HG03025 (cell line): ENCODE measurements at regions not wholly inside any gene's neighbourhood (a gene's known extent, or its start where the extent isn't known, plus 50 kb on each side); places are given as distances from the start of the nearest gene placed in this dataset.

Experiments
- ATAC-seq: cut with Tn5 transposase; IDR thresholded peaks from one replicate; pipeline ENCODE4 v1.9.1; 2021; ENCODE audit warnings: mild to moderate bottlenecking, moderate library complexity; ENCODE audit not compliant: unreplicated experiment, low FRiP score

DNA sequence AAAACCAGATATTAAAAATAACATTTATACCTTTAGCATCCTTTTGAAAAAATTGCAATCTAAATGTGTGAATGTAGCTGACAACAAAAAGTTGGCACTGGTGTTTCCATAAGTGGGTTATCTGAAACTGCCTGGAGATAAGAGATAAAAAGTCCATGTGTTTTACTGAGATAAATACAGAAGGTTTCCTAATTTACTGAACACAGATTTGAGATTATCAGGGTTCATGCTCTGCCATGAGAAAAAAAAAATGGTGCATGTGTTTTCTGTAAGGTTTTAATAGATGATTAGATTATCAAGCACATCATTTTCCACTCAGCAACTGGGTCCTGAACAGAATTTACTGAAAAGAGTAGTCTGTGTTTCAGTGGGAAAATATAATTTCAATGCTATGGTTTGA, 326.2 kb upstream of the SLIT2 start:
- no peak for ATAC-seq

DNA sequence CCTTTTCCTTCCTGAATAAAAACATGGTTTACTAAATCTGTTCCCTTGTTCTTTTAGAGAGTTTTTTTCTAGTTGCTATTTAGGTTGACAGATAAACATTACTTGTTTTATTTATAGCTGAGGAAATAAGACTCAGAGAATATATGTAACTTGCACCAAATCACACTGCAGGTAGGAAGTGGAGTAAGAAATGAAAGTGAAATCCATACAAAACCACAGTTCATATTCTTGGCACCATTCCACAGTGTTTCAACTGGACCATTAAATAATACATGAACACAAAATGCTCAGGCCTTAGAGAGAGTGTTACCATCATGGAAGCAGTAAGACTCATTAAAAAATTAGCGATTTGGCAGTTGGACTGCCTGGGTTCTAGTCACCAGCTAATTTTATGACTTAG, 326.9 kb upstream of the SLIT2 start:
- ATAC-seq: no peak

DNA sequence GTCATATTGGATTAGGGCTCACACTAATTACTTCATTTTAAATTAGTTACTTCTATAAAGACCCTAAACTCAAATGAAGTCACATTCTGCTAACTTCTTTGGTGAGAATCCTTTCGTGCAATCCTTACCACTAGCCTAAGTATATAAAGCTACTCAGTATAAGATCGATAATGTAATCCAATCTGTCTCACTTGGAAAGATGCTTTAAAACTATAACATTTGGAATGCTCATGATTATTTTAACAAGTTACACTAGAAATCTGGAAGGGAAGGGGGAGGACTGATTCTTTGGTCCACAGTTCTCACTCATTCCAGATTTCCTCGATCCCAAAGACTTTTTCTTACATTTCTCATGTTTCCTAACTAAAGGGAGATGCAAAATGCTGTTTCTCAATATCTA, 336.4 kb upstream of the SLIT2 start:
- no peak for ATAC-seq

DNA sequence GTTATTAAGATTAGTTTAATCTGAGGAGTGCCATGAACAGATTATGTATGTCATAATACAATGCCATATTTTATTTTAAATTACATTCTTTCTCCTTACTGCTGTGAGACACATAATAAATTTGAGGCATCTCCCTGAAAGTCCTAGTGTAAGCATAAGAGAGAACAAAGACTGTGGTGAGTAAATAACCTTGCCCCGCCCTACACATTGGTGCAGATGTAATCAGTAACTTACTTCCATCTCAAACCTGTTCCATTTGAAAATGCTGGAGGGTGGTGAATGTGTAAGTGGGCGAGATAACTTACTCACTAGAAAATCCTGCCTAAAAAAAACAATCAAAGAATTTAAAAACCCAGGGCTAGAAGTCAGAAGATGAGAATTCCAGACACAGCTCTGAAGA, 338.1 kb upstream of the SLIT2 start:
- no peak for ATAC-seq

DNA sequence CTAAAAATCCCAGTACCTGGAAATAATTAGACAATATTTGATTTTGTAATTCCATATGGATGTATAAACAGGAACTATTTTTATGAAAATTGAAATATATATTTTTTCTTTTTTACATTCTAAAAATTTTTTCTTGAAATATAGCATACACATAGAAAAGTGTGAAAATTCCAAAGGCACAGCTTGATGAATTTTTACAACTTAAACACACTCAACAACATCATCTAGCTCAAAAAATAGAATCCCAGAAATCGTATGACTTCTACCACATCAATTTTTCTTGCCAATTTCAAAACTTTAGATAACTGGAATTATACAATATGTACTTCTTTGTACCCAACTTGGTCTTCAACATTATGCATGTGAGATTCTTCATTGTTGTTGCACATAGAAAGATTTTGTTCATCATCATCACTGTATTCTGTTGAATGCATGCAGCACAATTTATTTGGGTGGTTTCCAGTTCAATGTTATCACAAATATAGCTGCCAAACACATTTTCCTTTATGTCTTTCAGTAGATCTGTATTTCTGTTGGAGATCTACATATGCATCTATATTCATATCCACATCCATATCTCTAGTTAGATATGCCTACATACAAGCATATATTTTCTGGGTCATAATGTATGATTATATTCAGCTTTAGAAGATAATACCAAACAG, 340.7 kb upstream of the SLIT2 start:
- no peak for ATAC-seq

DNA sequence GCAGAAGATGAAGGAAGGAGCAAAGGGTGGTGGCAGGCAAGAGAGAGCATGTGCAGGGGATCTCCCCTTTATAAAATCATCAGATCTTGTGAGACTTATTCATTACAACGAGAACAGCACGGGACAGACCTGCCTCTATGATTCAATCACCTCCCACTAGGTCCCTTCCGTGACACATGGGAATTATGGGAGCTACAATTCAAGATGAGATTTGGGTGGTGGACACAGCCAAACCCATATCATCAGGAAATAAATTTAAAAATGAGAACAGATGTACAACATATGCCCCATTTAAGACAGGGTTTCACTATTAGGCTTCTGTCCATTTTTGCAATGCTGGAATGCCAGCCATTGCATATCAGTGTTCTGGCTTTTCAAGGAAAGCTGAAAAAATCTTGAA, 346.7 kb upstream of the SLIT2 start:
- no peak for ATAC-seq

DNA sequence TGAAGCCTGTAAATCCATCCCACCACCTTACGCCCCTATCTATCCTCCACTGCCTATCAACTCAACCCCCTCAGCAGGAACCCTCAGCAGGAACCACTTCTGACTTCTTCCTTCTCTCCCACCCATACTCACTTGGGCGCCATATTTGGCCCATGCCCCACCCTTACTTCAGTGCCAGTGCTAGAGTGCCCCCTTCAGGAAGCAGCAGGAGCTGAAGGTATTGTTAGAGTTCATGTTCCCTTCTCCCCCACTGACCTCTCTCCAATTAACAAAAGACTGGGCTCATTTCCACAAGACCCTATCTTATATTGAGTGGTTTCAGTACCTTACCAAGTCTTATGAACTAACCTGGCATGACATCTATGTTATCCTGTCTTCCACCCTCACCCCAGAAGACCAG, 363.1 kb upstream of the SLIT2 start:
- ATAC-seq: no peak

DNA sequence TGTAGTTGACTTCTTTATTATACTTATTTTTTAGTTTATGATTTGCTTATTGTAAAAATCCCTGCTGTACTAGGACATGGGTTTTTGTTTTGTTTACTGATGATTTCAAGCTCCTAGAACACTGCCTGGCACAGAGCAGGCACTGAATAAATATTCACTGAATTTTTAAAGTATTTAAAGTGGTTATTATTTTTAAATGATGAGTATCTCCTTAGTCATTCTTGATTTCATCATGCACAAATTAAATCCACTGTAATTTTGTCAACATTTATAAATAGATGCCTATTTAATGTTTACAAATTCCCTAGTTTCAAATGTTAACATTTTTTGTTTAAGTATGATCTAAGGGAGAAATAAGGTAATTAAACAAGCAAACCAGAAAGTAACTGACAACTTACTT, 367.9 kb upstream of the SLIT2 start:
- no peak for ATAC-seq

DNA sequence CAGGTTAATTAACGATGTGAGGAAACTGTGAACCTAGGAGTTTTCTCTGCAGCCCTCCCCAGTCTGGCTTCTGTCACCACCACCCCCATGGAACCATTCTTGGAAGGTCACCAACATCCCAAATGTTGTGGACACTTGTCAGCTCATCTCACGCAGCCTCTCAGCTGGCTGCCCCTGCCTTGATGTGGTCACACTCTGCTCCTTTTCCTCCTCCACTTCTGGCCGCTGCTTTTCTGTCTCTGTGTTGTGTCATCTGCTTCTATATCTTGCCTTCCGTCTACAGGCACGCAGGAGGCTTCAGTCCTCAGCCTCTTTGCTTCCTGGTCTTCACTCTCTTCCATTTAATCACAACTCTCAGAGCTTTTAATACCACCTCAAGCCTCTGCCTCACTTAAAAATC, 371.5 kb upstream of the SLIT2 start:
- no peak for ATAC-seq

DNA sequence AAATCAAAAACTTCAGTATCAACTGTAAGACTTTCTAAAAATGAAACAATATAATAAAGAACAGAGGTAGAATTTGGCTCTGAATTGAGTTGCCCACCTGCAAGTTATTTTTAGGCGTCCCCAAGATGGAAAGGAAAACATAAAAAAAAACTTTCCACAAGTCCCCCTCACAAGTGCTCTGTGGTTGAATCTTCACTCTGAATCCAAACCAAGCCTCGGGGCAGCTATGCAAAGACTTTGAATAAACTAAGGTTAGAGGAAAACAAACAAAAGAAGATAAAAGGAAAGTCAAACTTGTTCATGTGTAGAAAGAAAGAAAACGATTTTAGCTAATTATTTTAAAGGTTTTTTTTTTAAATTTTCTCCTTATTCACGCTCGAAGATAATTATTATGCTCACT, 372.4 kb upstream of the SLIT2 start:
- no peak for ATAC-seq

DNA sequence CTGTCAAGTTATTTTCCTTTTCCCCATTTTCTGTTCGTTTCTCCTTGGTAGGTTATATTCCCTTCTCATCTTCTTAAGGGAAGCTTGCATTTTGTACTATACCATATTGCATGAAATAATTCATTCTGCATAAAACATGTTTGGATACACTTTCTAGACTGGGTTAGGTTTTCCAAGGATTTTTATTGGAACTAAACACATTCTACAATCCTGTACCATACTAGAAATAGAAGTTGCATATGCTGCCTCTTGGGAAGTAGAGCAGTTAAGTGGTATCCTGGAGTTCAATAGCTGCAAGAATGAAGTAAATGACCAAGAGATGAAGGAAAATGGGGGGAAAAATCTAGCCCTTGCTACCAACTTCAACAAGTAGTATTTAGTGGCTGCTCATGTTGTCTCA, 393.7 kb upstream of the SLIT2 start:
- ATAC-seq: no peak

DNA sequence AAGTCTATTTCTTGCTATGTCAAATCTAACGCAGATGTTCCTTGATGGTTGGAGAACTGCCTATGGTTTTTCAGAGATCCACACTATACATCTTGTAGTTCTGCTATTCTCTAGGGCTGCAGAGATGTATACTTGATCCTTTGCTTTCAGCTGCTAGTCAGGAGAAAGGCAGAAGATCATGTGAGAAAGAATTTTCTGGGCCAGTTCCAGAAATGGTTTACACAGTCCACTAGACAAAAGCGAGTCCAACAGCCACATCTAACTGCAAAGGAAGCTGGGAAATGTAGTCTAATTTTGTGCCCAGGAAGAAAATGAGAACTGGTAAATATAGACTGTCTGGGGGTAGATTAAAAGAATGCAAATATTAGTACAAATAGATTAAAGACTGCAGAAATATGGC, 394.3 kb upstream of the SLIT2 start:
- ATAC-seq: no peak

DNA sequence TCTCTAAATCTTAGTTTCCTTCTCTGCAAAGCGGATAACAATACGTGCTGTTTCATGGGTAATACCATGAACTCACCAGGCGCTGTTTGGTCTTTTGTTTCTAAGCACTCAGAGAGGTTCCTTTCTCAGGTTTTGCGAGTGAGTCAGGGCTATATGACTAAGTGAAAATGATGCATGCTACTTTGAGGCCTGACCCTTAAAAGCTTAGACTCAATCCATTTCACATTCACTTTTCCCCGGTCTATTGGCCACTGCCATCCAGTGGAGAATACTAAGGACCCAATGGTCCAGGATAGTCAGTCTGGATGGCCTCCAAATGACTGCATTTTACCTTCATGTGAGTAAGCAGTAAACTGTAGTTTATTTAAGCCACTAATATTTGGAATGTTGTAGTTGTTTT, 400.8 kb upstream of the SLIT2 start:
- no peak for ATAC-seq

DNA sequence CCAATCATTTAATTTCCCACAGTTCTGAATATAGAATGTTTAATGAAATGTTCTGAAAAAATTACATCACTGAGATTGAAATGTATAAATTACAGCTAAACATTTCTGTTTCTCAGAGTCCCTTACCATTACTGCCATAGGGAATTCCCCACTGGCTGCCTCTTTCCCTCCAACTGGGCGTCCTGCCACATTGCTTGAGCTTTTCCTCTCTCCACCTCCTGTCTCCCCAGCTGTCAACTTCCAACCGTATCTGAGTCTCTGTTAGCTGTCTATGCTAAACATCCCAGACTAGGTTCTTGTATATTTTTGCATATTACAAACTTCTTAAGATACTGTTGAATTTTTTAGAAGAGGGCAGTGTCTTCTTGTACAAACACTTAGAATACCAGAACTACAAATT, 407.3 kb upstream of the SLIT2 start:
- ATAC-seq: no peak

DNA sequence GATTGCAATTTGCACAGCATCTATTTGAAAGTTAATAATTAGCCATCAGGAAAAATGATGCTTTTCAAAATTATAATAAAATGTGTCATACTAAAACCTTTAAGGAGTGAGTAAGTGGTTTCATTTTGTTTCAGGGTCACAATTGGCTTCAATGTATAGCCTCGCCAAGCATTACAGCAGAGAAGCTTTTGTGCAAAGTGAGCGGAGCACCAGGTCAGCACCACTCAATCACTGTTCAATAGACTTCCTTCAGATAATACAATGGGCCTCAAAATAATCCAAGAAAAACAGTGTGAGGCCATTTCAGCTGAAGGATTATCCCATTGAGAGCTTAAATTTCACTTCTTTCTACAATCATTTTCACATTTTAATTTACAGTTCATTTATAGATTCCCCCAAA, 409.2 kb upstream of the SLIT2 start:
- no peak for ATAC-seq

DNA sequence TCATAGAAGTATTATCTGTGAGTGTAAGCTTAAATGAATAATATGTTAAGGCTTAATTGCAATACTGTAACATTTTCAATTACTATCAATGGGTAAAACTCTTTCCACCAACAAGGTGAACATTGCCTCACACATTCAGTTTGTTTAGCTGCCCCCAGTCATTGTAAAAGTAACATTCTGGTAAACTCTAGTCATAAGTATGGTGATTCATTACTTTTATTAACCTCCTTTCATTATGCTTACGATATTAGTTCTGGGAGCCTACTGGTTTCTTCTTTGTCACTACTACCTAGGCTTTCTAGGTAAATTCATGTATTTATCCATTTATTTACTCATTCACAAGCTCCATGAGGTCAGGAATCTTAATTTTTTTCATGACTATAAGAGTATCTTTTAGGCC, 412.8 kb upstream of the SLIT2 start:
- no peak for ATAC-seq

DNA sequence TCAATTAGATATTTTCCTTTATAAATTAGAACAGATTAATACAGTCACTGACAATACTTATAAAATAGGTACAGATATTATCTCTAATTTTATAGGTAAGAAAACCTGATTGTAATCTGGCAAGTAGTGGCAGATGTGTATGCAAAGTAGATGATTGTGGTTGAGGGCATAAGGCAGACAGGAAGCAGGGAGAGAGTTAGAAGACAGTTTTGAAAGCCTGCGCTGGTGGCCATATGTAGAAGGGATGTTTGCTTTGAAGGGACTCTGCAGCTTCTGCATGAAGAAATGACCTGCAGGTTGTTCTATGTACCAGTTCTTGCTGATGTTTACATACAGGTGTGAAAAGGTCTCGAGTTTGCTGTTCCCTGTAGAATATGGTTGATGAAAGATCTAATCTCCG, 416.3 kb upstream of the SLIT2 start:
- no peak for ATAC-seq

DNA sequence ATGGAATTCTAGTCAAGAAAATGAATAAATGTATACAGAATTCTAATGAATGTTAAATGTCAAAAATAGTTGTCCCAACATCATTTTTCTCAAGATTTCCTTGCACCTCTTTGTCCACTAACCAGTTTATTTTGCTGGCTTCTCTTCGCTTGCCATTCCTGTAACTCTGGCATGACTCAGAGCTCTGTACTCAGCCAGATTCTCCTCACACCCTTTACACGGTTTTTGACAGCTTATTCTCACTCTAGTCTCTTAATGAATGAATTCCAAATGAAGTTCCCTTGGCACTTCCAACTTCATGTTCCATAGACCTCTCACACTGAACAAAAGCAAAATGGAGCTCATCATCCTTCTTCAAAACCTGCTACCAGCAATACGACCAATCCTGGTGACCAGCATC, 419.3 kb upstream of the SLIT2 start:
- no peak for ATAC-seq

DNA sequence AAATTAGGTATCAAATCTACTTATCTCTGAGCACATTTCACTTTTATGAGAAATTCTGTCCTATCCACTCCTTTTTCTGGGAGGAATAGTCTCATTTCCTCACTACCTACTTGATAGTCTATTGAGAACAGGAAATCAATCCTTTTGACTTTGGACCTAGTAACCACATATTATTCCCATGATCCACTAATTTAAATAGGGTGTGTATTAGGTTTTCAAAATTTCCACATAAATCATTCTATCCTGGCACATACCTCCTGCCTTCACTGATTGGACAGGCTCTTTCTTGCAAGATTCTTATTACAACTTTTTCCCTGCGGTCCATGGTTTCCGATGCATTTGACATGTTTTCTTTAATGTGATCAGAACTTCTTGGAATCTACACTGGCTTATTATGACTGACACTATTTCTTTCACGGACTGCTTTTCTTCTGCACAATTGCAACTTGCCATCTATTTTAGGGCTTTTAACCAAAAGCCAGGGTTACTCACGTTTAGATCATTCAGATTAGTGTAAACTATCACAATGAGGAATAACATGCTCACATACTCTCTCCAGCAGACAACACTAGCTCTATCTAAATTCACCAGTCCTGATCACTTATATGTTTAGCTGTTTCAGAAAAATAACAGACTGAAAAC, 419.9 kb upstream of the SLIT2 start:
- ATAC-seq: no peak

DNA sequence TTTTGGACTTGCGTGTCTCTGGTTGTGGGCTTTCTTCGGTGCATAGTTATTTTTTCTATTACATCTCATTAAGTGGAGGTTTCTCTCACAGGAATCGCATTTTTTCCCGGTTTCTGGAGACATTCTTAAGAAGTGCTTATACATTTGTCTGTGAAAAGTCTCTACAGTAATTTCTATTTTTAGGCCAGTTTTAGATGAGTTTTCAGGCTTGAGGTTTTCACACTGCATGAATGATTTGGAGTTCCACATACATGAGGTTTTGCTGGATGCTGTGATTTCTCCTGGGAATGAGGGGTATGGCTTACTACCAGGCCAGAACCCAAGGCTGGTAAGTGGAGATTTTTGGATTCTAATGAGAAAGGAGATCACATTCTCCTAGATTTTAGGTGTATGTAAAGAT, 422.6 kb upstream of the SLIT2 start:
- ATAC-seq: no peak

DNA sequence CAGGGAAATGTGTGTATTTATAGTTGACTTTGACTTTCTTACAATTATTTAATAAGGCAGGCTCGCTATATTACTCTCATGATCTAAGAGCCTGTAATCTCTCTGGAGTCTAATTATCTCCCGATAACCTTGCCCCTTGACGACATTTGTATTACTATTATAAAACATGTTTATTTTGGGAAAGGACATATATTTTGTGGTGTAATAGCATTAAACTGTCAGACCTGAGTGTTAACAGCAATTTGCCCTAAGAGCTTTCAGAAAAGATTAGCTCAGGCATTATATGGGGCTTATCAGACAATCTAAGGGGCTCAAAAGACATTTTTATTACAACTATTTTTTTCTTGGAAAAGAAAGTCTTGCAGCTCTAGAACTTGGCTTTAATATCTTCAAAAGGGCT, 427.9 kb upstream of the SLIT2 start:
- no peak for ATAC-seq

DNA sequence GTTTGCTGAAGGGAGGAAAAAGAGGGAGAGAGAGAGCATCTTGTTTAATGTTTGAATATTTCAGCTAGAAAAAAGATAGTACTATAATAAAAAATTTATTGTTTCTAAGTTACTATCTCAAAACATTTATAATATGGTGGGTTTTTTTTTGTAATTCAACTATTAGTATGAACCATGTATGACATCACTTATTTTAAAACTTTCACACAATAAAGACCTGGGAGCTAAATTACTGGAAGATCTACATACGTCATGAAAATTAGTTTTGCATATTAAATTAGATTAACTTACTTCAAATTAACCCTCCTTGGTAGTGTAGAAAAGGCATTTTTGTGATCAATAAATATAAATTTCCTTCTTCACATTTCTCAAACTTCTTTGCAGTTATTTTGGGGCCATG, 432.0 kb upstream of the SLIT2 start:
- no peak for ATAC-seq

DNA sequence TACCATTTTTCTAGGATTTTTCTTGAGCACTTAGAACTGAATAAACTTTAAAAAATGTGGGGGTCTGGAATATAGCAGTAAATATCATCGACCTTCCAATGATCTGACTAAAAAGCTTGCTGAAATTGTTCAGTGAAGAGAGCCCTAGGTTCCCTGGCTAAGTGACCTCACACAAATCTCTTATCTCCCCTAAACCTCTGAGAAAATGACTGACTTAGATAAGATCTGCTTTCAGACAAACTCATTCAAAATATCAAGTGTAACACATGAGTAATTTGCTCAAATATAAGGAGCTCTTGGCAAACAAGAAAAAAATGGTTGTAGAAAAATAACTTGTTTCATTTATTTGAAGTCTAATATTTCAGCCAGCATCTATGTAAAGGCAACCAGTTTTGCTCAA, 441.7 kb upstream of the SLIT2 start:
- ATAC-seq: no peak
